Peyer's patch (tissue), 4 donors: ENCODE measurements at regions not wholly inside any gene's neighbourhood (a gene's known extent, or its start where the extent isn't known, plus 50 kb on each side); places are given as distances from the start of the nearest gene placed in this dataset.

Source experiments
- DNase-seq, 3 donors: peaks; one replicate each; pipeline ENCODE4 v3.0.0-alpha.2; 2017 to 2019
- H3K27ac ChIP-seq, 4 donors: fragments of 200-600 bp; sonication (generic); one replicate each; pipeline ENCODE4 v1.5.1; 2016 to 2019
- H3K27me3 ChIP-seq, 2 donors: fragments of 200-600 bp; sonication (generic); one replicate each; pipeline ENCODE4 v1.5.1; 2019
- H3K36me3 ChIP-seq, 3 donors: fragments of 200-600 bp; sonication (generic); one replicate each; pipeline ENCODE4 v1.5.1; 2016 to 2019
- H3K4me1 ChIP-seq, 4 donors: fragments of 200-600 bp; sonication (generic); one replicate each; pipeline ENCODE4 v1.5.1; 2016 to 2019
- H3K4me3 ChIP-seq, 4 donors: fragments of 200-600 bp; sonication (generic); 1 replicate in 3 of 4; 2 replicates in 1 of 4; pipeline ENCODE4 v1.5.1; 2016 to 2019; ENCODE audit warnings: mild to moderate bottlenecking in 1 of 4
- H3K9me3 ChIP-seq, 4 donors: fragments of 200-600 bp; sonication (generic); one replicate each; pipeline ENCODE4 v1.5.1; 2016 to 2019; ENCODE audit warnings: mild to moderate bottlenecking in 1 of 4
- CTCF ChIP-seq, 6 experiments: fragments of 450-650 bp in 4 of 6; fragments of 200-600 bp in 2 of 6; sonication (generic) in 1 of 6; IDR thresholded peaks; one replicate each; pipeline ENCODE4 v1.5.1; 2017 to 2019; ENCODE audit warnings: antibody characterized with exemption in 6 of 6, mild to moderate bottlenecking in 3 of 6, moderate library complexity in 1 of 6
- POLR2A ChIP-seq, 2 donors: fragments of 450-650 bp; IDR thresholded peaks; one replicate each; pipeline ENCODE4 v1.5.1; 2017; ENCODE audit warnings: antibody characterized with exemption in 2 of 2, mild to moderate bottlenecking in 2 of 2, moderate library complexity in 2 of 2

GRCh38 chr2:8168022-8168717, 513.7 kb upstream of the ID2 start:
- Histone ChIP-seq H3K27me3 (no peaks in the 10 kb centered on the region), H3K4me1 (no peaks in the 10 kb centered on the region), H3K27ac (no peak overlapping the region), H3K9me3 (no peaks in the 10 kb centered on the region), H3K36me3 (no peaks in the 10 kb centered on the region), H3K4me3 (no peak overlapping the region)
- DNase-seq = no peak
- TF ChIP-seq POLR2A (IDR thresholded peaks at IDR 0.05) (no peak), CTCF (IDR thresholded peaks at IDR 0.05) (no peak)

- H3K4me1 ChIP-seq = no peaks in the 10 kb centered on the region
- H3K9me3 ChIP-seq = no peaks in the 10 kb centered on the region
- no peak for DNase-seq
- no peak overlapping the region for H3K27ac ChIP-seq
- no peak for TF ChIP-seq CTCF (IDR thresholded peaks at IDR 0.05)
- TF ChIP-seq POLR2A (IDR thresholded peaks at IDR 0.05) = no peak
- no peak overlapping the region for H3K4me3 ChIP-seq
- H3K27me3 ChIP-seq = no peaks in the 10 kb centered on the region
- H3K36me3 ChIP-seq = no peaks in the 10 kb centered on the region
Observed at GRCh38 chr2:8168876-8169424, 512.9 kb upstream of the ID2 start.

GRCh38 chr2:8169443-8169842, 512.4 kb upstream of the ID2 start:
- no peak for DNase-seq
- Histone ChIP-seq H3K4me1 (no peaks in the 10 kb centered on the region), H3K36me3 (no peaks in the 10 kb centered on the region), H3K9me3 (no peaks in the 10 kb centered on the region), H3K27me3 (no peaks in the 10 kb centered on the region), H3K27ac (no peak overlapping the region), H3K4me3 (no peak overlapping the region)
- TF ChIP-seq POLR2A (IDR thresholded peaks at IDR 0.05) (no peak), CTCF (IDR thresholded peaks at IDR 0.05) (no peak)

GRCh38 chr2:8170552-8171327, 511.1 kb upstream of the ID2 start:
- Histone ChIP-seq H3K4me3 (no peak overlapping the region), H3K9me3 (no peaks in the 10 kb centered on the region), H3K4me1 (no peaks in the 10 kb centered on the region), H3K36me3 (no peaks in the 10 kb centered on the region), H3K27me3 (no peaks in the 10 kb centered on the region), H3K27ac (no peak overlapping the region)
- no peak for TF ChIP-seq POLR2A (IDR thresholded peaks at IDR 0.05)
- TF ChIP-seq CTCF (IDR thresholded peaks at IDR 0.05) = no peak
- DNase-seq = no peak

- H3K27me3 ChIP-seq = no peaks in the 10 kb centered on the region
- H3K36me3 ChIP-seq = no peaks in the 10 kb centered on the region
- no peaks in the 10 kb centered on the region for H3K4me1 ChIP-seq
- H3K9me3 ChIP-seq = no peaks in the 10 kb centered on the region
- H3K27ac ChIP-seq = no peak overlapping the region
- no peak overlapping the region for H3K4me3 ChIP-seq
- DNase-seq = no peak
- TF ChIP-seq CTCF (IDR thresholded peaks at IDR 0.05) (no peak), POLR2A (IDR thresholded peaks at IDR 0.05) (no peak)
Observed at GRCh38 chr2:8171608-8172007, 510.2 kb upstream of the ID2 start.
